ENCODE measurements at regions not wholly inside any gene's neighbourhood (a gene's known extent, or its start where the extent isn't known, plus 50 kb on each side); places are given as distances from the start of the nearest gene placed in this dataset.
"Not testable (repeated sequence)": the region's sequence is repeated elsewhere in the genome, so short reads cannot be mapped to it uniquely, and the experiment has no call there.

DNA sequence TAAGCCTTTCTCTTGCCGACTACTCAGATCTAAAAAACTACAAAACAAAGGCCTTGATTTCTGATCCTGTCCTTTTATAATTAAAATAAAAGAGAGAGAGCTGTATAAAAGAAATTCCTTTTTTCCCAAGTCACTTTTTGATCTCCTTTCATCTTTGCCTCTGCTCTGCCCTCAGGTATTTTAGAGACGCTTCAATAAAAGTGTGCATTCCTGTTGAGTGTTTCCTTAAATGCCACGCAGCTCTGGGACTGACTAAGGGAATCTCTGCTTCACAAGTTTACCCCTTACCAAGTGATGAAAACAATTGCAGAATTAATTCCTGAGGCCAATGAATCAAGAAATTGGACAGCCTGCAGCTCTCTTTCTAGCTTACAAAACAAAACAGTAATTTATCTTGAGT, 1109.8 kb downstream of the TMTC2 start:
- DNase-seq = no peak

- no peak for DNase-seq
Measured at GRCh38 chr12:83793616-83794015, 1106.9 kb downstream of the TMTC2 start.

DNA sequence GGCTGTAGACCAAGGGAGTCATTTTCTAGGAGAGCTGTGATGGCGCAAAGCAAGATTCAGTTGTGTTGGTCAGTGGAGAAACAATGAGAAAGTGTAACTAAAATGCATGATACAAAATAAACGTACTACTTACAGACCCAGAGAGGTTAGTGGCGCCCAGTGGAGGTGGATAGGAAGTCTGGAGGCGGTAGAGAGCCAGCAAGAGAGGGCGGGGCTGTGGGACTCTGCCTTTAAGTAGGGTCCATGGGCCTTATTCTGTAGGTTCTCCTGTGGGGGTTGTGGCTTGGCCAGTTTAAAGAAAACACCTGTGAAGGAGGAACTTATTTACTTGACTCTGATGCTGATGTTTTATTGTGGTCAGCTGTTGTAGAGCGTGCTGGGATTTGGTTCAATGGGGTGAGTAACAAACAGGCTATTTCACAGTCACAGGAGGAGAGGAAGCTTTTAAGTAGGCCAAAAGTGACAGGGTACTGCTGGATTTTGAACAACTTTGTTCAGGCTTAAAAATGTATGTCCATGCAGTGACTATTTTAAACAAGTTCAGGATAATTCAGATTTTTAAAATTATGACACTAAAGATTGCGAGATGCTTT, 1097.7 kb downstream of the TMTC2 start:
- no peak for DNase-seq

GRCh38 chr12:83779526-83779925, 1092.8 kb downstream of the TMTC2 start:
- no peak for DNase-seq

GRCh38 chr12:83769151-83769550, 1082.4 kb downstream of the TMTC2 start:
- DNase-seq = no peak

DNA sequence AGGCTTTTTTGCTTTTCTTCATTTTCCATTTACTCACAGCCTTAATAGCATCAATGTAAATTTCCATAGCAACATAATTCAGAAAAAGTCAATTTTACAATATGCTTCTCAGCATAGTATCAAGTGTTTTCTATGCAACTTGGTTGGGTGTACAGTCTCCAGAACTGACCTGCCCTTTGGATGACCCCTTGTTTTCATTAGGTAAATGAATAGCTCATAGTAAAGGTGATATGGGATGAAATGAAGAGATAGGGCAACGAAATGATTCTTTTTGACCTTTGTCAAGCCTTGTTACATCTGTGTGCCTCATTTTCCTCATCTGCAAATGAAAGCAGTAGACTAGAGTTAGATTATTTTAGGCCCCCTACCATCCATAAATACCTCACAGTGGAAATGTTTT, 1081.0 kb downstream of the TMTC2 start:
- no peak for DNase-seq

- no peak for DNase-seq
Measured at GRCh38 chr12:83763425-83763824, 1076.7 kb downstream of the TMTC2 start.

GRCh38 chr12:83759906-83760305, 1073.2 kb downstream of the TMTC2 start:
- DNase-seq = no peak

- no peak for DNase-seq
Measured at GRCh38 chr12:83758888-83759631, 1072.4 kb downstream of the TMTC2 start.

GRCh38 chr12:83753904-83754303, 1067.2 kb downstream of the TMTC2 start:
- DNase-seq = no peak

DNA sequence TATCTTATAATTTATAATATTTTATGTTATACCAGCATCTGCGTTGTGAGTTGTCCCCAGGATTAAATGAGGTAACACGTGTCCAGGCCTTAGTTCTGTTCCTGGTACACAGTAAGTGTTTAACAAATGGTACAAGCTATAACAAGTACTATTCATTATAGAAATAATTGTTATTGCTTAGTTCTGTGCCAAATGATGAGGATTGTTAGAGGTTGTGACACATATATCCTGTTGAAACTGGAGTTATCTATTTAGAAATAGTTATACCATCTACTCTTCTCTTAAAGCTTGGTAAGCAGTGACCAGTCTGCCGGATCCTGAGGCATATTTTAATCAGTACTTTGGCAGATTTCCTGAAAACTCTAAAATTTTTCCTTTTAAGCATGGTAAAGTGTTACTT, 1066.5 kb downstream of the TMTC2 start:
- DNase-seq = no peak

DNA sequence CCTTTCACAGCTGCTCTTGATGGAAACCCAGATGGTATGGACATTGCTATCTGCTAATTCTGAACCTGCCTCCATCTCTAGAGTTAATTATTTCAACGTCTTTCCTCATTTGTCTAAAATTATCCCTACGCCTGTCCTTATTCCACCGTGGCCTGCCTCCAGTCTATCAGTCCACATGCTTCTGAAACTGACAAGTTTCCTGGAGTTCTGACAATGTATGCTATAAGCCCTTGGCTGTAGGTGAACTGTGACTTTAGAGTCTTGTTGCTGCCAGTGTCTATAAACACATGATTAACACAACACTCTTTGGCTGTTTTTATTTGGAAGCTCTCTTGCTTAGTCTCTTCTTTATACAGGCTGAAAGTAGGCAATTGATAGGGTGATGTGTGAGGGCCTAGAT, 1052.9 kb downstream of the TMTC2 start:
- DNase-seq = no peak

GRCh38 chr12:83710851-83711250, 1024.1 kb downstream of the TMTC2 start:
- DNase-seq = no peak

DNA sequence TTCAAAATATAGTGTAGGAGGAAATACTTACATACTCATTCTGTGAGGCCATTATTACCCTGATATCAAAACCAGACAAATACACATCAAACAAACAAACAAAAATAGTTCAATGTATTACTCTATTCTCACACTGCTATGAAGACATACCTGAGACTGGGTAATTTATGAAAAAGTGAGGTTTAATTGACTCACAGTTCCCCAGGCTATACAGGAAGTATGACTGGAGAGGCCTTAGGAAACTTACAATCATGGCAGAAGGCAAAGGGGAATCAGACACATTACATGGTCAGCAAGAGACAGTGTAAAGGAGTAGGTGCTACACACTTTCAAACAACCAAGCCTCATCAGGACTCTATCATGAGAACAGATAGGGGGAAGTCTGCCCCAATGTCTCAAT, 1023.2 kb downstream of the TMTC2 start:
- DNase-seq = no peak

GRCh38 chr12:83700838-83701237, 1014.1 kb downstream of the TMTC2 start:
- no peak for DNase-seq

DNA sequence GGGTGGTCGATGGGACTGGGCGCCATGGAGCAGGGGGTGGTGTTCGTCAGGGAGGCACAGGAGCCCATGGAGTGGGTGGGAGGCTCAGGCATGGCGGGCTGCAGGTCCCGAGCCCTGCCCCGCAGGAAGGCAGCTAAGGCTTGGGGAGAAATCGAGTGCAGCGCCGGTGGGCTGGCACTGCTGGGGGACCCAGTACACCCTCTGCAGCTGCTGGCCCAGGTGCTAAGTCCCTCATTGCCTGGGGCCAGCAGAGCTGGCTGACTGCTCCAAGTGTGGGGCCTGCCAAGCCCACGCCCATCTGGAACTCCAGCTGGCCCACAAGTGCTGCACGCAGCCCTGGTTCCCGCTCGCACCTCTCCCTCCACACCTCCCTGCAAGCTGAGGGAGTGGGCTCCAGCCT, 1009.6 kb downstream of the TMTC2 start:
- DNase-seq = not testable (repeated sequence)

GRCh38 chr12:83691730-83692129, 1005.0 kb downstream of the TMTC2 start:
- no peak for DNase-seq

- no peak for DNase-seq
Measured at GRCh38 chr12:83690465-83690864, 1003.8 kb downstream of the TMTC2 start.

DNA sequence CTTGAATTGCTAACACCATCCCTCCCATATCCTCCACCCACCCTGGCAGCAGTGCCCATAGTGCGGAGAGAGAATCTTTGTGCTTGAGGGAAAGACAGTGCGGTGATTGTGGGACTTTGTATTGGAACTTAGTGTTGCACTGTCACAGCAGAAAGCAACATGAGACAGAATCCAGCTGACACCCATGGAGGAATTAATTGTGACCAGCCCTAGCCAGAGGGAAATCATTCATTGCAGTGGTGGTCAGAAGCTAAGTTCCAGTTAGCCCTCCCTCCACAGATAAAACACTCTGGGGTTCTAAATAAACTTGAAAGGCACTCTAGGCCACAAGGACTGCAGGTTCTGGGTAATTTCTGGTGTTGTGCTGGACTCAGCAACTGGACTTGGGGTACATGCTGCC, 1002.6 kb downstream of the TMTC2 start:
- DNase-seq = no peak

DNA sequence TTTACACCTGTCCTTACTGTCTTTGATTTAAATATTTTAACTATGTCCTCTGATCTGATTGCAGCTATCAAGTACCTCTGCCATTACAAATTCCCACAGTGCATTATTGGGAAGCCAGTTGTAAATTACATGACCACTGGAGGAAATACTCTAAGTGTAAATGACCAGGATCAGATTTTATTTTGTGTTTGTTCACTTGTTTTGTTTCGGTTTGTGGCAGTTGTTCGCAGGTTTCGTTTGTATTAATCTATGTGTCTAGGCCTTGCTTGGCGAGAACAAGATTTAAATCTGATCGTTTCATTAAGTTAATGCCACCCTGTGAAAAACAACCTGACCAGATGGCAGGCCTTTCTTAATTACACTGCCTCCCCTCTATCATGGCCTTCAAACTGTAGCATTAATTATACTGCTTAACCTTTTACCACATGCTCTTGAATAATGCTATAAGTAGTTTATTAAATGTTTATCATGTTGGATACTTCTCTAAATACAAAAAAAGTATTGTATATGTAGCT, 990.1 kb downstream of the TMTC2 start:
- DNase-seq = no peak

DNA sequence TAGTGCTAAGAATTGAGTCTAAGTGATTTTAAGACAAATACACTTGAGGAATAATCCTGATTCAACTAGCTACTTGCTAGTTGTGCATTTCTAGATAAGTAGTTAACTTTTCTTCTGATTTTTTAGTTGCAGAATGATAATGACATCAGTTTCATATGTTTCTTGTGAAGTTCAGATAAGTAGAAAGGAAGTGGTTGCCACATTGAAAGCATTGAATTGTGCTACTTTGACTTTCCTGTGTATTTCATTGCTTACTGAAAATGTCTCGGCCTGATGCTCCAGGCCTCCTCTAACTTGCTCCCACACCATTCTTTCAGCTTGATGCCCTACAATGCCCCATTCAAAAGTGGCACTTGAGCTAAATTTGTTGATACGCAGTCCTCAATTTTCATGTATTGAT, 980.0 kb downstream of the TMTC2 start:
- DNase-seq = no peak

DNA sequence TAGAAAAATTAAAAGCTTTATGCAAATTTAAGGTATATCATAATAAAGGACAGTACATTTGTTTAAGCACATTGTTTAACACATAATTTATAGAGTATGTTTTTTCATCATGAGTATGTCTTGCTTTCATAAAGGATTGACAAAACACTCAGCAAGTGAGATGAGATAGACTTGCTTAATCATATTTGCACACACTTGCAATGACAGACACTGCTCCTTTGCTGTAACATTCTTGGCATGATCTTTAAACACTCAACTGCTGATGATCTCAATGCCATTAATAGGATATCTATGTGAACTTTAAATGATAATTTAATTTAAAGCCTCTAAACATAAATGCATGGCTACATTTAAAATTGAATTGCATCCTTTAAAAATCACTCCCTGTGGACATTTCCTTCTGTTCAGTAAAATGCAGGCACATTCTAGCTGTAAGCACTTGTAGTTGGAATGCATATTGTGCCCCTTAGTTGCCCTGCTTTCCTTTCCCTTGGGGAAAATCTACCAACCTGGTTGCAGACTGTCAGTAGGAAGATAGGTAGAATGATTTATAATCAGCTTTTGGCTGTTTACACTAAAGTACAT, 979.0 kb downstream of the TMTC2 start:
- DNase-seq = no peak

DNA sequence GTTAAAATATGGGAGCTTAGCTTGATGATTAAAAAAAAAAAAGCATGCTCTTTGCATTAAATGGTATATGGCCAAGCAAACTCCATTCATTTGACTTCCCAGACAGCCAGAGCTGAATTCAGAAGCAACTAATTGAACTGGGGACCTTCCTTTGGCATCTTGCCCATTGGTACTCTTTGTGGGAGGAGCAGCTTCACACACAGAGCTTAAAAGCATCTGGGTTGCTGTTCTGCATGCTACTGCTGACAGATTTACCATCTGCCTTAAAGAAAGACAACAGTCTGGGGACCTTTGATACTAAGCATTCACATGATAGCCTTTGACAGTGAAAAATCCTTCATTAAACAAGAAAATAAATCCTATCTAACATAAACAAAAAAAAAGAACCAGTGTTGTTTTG, 977.9 kb downstream of the TMTC2 start:
- peak; percentile 91 for DNase-seq

- no peak for DNase-seq
Measured at GRCh38 chr12:83660727-83661358, 974.1 kb downstream of the TMTC2 start.

Data from NCI-H1105 treated with DMSO at 0.1 percent for 48 hours (cell line).